Loucy (cell line): ENCODE measurements at regions not wholly inside any gene's neighbourhood (a gene's known extent, or its start where the extent isn't known, plus 50 kb on each side); places are given as distances from the start of the nearest gene placed in this dataset.
"Not testable (repeated sequence)": the region's sequence is repeated elsewhere in the genome, so short reads cannot be mapped to it uniquely, and the experiment has no call there.

Experiments used
- H2AFZ ChIP-seq: fragments of 200-600 bp; sonication (generic); 2 replicates; pipeline ENCODE4 v1.6.0; 2016; ENCODE audit warnings: antibody characterized with exemption, mild to moderate bottlenecking, low read length, moderate library complexity
- H3F3A ChIP-seq: fragments of 200-600 bp; 2 replicates; pipeline ENCODE4 v1.6.0; 2016; ENCODE audit warnings: antibody characterized with exemption, low read depth, mild to moderate bottlenecking
- H3K27me3 ChIP-seq: fragments of 200-600 bp; sonication (generic); 2 replicates; pipeline ENCODE4 v1.6.1; 2014; ENCODE audit warnings: low read length, mild to moderate bottlenecking; ENCODE audit not compliant: insufficient read depth, poor library complexity, severe bottlenecking
- H3K36me3 ChIP-seq: fragments of 200-600 bp; sonication (generic); 2 replicates; pipeline ENCODE4 v1.6.1; 2016; ENCODE audit warnings: low read length; ENCODE audit not compliant: insufficient read depth
- H3K4me1 ChIP-seq: fragments of 200-600 bp; sonication (generic); 2 replicates; pipeline ENCODE4 v1.5.1; 2014; ENCODE audit warnings: low read length, mild to moderate bottlenecking; ENCODE audit not compliant: insufficient read depth, poor library complexity, severe bottlenecking
- H3K4me2 ChIP-seq: fragments of 200-600 bp; sonication (generic); 2 replicates; pipeline ENCODE4 v1.6.0; 2014; ENCODE audit warnings: antibody characterized with exemption, low read length, low read depth, mild to moderate bottlenecking; ENCODE audit not compliant: poor library complexity, severe bottlenecking
- H3K4me3 ChIP-seq: fragments of 200-600 bp; sonication (generic); 2 replicates; pipeline ENCODE4 v1.5.1; 2014; ENCODE audit warnings: low read length, mild to moderate bottlenecking, mixed read lengths; ENCODE audit not compliant: poor library complexity, severe bottlenecking
- H3K79me2 ChIP-seq: fragments of 200-600 bp; sonication (generic); 2 replicates; pipeline ENCODE4 v1.6.1; 2014; ENCODE audit warnings: low read length; ENCODE audit not compliant: insufficient read depth
- H3K9ac ChIP-seq: fragments of 200-600 bp; sonication (generic); 2 replicates; pipeline ENCODE4 v1.6.0; 2014; ENCODE audit warnings: mild to moderate bottlenecking, low read depth, low read length, moderate library complexity; ENCODE audit not compliant: poor library complexity, severe bottlenecking
- H3K9me2 ChIP-seq: fragments of 200-600 bp; sonication (generic); replicated peaks from 2 replicates; pipeline ENCODE4 v1.6.1; 2016; ENCODE audit warnings: low read depth, low read length, mixed read lengths
- H3K9me3 ChIP-seq: fragments of 200-600 bp; sonication (generic); 2 replicates; pipeline ENCODE4 v1.6.1; 2014; ENCODE audit warnings: mild to moderate bottlenecking, antibody characterized with exemption, low read length, low read depth; ENCODE audit not compliant: insufficient read depth
- H4K20me1 ChIP-seq: fragments of 200-600 bp; sonication (generic); 2 replicates; pipeline ENCODE4 v1.6.0; 2014; ENCODE audit warnings: antibody characterized with exemption, low read length, mild to moderate bottlenecking; ENCODE audit not compliant: insufficient read depth, poor library complexity, severe bottlenecking
- EZH2phosphoT487 ChIP-seq: fragments of 200-600 bp; IDR thresholded peaks from 2 replicates; pipeline ENCODE4 v1.6.1; 2018; ENCODE audit warnings: antibody characterized with exemption, mild to moderate bottlenecking, moderate library complexity, borderline replicate concordance
- TF ChIP-seq, protein P1 (sequence below): fragments of 200-600 bp; sonication (generic); conservative IDR thresholded peaks from 2 replicates; pipeline ENCODE4 v1.5.1; 2014; ENCODE audit warnings: mild to moderate bottlenecking, antibody characterized with exemption, low read length

DNA sequence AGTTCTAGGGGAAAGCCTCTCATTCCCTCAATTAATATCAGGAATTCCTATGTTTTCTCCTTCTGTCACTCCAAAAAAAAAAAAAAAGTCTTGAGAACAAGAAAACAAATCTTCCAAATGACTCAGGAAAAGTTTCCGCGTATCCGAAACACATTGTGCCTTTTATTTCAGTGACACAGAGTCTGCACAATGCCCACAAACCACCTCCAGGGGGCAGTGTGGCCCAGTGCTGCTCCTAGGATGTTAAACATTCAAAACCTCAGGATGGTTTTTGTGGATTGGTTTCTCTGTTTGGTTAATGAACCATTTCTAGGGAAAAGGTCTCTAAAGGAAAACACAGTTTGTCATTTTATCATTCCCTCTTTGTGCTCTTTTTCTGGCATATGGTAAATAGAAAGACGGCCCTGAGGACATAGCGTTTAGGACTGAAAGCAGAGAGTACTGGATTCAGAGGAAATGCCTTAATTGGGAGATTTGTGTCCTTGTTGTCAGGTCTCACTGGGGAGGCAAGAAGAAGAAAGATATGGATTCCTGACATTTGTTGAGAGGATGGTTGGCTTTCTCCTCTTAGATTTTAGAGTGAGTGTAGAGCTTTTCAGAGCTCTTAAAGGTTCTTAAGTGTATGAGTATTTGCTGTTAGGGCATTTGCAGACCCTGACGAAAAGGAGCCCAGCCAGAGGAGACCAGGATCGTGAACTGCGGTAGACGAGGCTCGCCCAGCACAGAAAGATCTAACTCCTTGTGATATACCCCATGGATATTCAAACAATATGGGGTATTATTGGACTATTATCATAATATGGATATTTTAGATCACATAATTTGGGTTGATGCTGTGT, 65.7 kb upstream of the MAP9 start:
- H3K4me2 ChIP-seq = no peak overlapping the region
- no peaks in the 10 kb centered on the region for H3K79me2 ChIP-seq
- no peak for TF ChIP-seq EZH2phosphoT487
- TF ChIP-seq, protein P1, sequence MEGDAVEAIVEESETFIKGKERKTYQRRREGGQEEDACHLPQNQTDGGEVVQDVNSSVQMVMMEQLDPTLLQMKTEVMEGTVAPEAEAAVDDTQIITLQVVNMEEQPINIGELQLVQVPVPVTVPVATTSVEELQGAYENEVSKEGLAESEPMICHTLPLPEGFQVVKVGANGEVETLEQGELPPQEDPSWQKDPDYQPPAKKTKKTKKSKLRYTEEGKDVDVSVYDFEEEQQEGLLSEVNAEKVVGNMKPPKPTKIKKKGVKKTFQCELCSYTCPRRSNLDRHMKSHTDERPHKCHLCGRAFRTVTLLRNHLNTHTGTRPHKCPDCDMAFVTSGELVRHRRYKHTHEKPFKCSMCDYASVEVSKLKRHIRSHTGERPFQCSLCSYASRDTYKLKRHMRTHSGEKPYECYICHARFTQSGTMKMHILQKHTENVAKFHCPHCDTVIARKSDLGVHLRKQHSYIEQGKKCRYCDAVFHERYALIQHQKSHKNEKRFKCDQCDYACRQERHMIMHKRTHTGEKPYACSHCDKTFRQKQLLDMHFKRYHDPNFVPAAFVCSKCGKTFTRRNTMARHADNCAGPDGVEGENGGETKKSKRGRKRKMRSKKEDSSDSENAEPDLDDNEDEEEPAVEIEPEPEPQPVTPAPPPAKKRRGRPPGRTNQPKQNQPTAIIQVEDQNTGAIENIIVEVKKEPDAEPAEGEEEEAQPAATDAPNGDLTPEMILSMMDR = peak; percentile 100
- no peak overlapping the region for H3K9ac ChIP-seq
- no peaks in the 10 kb centered on the region for H3K27me3 ChIP-seq
- no peaks in the 10 kb centered on the region for H3K9me2 ChIP-seq
- no peaks in the 10 kb centered on the region for H3K36me3 ChIP-seq
- no peak overlapping the region for H3K4me3 ChIP-seq
- H3F3A ChIP-seq = no peaks in the 10 kb centered on the region
- H3K9me3 ChIP-seq = no peaks in the 10 kb centered on the region
- H2AFZ ChIP-seq = peak overlapping the region; percentile 7; the same call in 1 of the 2 replicates
- no peaks in the 10 kb centered on the region for H4K20me1 ChIP-seq
- no peaks in the 10 kb centered on the region for H3K4me1 ChIP-seq

DNA sequence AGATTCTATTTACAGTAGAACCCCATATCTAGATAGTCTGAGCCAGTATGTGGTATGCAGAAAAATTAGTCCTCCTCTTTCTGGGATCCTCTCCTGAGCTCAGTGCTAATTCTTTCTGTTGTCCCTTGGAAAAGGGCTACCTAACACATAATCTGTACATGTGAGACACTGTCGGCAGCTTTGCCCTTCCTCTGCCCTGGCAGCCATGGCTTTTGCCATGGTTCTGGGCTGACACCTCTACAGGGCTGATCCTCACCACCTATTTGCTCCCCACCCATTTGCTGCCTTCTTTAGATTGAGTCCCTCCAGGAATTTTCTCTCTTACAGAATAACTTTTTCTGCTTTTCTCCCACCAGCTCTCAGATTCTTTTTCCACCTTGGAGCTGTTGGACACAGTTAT, 64.7 kb upstream of the MAP9 start:
- no peak for TF ChIP-seq EZH2phosphoT487
- TF ChIP-seq, protein P1 = no peak
- H3K4me1 ChIP-seq = no peaks in the 10 kb centered on the region
- no peaks in the 10 kb centered on the region for H3F3A ChIP-seq
- H3K4me3 ChIP-seq = no peak overlapping the region
- H3K9me2 ChIP-seq = no peaks in the 10 kb centered on the region
- no peaks in the 10 kb centered on the region for H3K36me3 ChIP-seq
- H3K27me3 ChIP-seq = no peaks in the 10 kb centered on the region
- H3K4me2 ChIP-seq = no peak overlapping the region
- H3K9ac ChIP-seq = no peak overlapping the region
- H3K9me3 ChIP-seq = no peaks in the 10 kb centered on the region
- H4K20me1 ChIP-seq = no peaks in the 10 kb centered on the region
- 0 out of 2 replicates have a peak overlapping the region, but pooled peaks have one; percentile 17 for H2AFZ ChIP-seq
- H3K79me2 ChIP-seq = no peaks in the 10 kb centered on the region

DNA sequence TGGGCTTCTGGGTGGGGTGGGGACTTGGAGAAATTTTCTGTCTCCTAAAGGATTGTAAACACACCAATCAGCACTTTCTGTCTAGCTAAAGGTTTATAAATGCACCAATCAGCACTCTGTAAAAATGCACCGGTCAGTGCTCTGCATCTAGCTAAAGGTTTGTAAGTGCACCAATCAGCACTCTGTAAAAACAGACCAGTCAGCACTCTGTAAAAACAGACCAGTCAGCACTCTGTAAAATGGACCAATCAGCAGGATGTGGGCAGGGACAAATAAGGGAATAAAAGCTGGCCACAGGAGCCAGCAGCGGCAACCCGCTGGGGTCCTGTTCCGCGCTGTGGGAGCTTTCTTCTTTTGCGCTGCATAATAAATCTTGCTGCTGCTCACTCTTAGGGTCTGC, 63.0 kb upstream of the MAP9 start:
- H3K79me2 ChIP-seq, H3K9ac ChIP-seq, H3K4me3 ChIP-seq, H2AFZ ChIP-seq, H3K9me3 ChIP-seq, H3K9me2 ChIP-seq, H3K4me2 ChIP-seq, H3K27me3 ChIP-seq, H3F3A ChIP-seq, H4K20me1 ChIP-seq, H3K4me1 ChIP-seq, H3K36me3 ChIP-seq: not testable (repeated sequence)

DNA sequence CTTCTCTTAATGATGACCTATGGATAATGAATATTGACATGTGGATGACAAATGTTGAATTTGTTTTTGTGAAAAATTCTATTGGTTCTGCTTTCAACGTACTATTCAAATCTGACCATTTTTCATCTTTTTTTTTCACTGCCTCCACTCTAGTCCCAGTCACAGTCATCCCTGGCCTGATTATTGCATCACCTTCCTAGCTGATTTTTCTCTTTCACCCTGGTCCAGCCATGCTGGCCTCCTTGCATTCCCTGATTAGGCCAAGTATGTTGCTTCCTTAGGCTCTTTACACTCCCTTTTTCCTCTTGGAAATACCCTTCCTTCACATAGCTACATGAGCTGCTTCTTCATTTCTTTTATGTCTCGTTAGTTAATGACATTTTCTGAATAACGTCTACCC, 58.1 kb upstream of the MAP9 start:
- H3K36me3 ChIP-seq = no peaks in the 10 kb centered on the region
- no peaks in the 10 kb centered on the region for H4K20me1 ChIP-seq
- no peak overlapping the region for H3K4me2 ChIP-seq
- no peak overlapping the region for H3K4me3 ChIP-seq
- no peaks in the 10 kb centered on the region for H3K9me2 ChIP-seq
- H3F3A ChIP-seq = no peaks in the 10 kb centered on the region
- H3K9ac ChIP-seq = no peak overlapping the region
- no peaks in the 10 kb centered on the region for H3K9me3 ChIP-seq
- no peaks in the 10 kb centered on the region for H3K4me1 ChIP-seq
- no peaks in the 10 kb centered on the region for H3K27me3 ChIP-seq
- no peaks in the 10 kb centered on the region for H3K79me2 ChIP-seq
- TF ChIP-seq, protein P1 = no peak
- TF ChIP-seq EZH2phosphoT487 = no peak
- no peak overlapping the region for H2AFZ ChIP-seq
